Left colon (tissue), 2 donors: ENCODE measurements at regions not wholly inside any gene's neighbourhood (a gene's known extent, or its start where the extent isn't known, plus 50 kb on each side); places are given as distances from the start of the nearest gene placed in this dataset.
"Not testable (repeated sequence)": the region's sequence is repeated elsewhere in the genome, so short reads cannot be mapped to it uniquely, and the experiment has no call there.

ENCODE experiments used
- ATAC-seq: fragments of 200-7000 bp; cut with Tn5 transposase; one replicate; pipeline ENCODE4 v1.9.1; 2020; ENCODE audit warnings: mild to moderate bottlenecking, moderate library complexity
- DNase-seq, 2 donors: peaks; one replicate each; pipeline ENCODE4 v3.0.0-alpha.2; 2020
- intact Hi-C, 2 donors: fragments of 100-400 bp; cut with DNase I in 1 of 2; cut with micrococcal nuclease in 1 of 2; formaldehyde crosslinking; loops; one replicate each; pipeline versions ENCODE4 v1.11.2 to v1.14.0; 2022; cut with DNase I, micrococcal nuclease
- donor health status: DM: no; HTN: no; CAD: no.
- donor health status: DM: yes; HTN: yes; CAD: no.

DNA sequence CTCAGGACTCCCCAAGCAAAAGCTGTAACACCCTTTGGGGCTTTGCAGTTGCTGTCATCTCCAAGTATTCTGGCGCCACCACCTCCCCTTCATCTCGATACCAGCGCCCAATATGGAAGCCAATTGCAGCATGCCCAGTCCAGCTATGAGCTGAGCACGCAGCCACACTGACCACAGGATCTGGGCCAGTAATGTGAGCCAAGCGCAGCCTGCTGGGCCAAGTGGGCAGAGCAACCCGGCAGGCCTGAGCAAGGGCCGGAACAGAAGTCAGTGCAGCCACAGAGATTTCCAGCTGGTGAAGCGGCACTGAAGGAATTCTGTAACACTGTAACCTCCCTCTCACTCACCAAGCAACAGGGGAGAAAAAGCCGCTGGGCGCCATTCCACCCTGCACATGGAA is 268.6 kb downstream of the SPATA31A1 start:
- intact Hi-C loops, DNase-seq, ATAC-seq: not testable (repeated sequence)

DNA sequence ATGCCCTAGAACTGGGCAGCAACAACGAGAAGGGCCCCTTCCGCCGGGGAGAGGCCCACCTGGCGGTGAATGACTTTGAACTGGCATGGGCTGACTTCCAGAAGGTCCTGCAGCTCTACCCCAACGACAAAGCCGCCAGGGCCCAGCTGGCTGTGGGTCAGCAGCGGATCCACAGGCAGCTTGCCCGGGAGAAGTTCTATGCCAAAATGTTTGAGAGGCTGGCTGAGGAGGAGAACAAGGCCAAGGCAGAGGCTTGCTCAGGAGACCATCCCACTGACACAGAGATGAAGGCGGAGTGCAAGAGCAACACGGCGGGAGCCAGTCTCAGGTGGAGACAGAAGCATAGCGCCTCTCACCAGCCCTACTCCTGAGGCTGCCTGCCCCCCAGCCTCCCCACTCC is 276.6 kb downstream of the SPATA31A1 start:
- ATAC-seq, intact Hi-C loops, DNase-seq: not testable (repeated sequence)

DNA sequence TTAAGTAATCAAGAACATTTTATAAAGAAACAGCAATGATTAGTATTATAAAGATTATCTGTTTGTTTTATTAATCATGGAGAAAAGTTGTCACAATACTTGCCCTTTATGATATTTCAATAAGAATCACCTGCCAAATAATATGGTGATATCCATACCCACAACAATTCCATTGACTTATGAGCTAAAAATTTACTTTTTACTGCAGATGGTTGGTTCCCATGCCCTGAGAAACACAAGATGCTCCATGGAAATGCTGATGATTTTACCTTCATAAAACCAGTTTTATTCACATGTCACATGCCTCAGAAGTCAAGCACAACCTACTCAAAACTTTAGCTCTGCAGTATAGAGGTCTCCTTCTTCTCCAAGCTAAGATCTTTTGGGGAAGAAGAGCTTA is 293.6 kb downstream of the SPATA31A1 start:
- intact Hi-C loops, DNase-seq, ATAC-seq: not testable (repeated sequence)

- ATAC-seq, DNase-seq, intact Hi-C loops: not testable (repeated sequence)
Measured at GRCh38 chr9:39656960-39657603, 301.6 kb downstream of the SPATA31A1 start.

- intact Hi-C loops, ATAC-seq, DNase-seq: not testable (repeated sequence)
Measured at GRCh38 chr9:39663020-39663419, 307.6 kb downstream of the SPATA31A1 start.

GRCh38 chr9:39663713-39664112 is 308.2 kb downstream of the SPATA31A1 start:
- ATAC-seq, DNase-seq, intact Hi-C loops: not testable (repeated sequence)

DNA sequence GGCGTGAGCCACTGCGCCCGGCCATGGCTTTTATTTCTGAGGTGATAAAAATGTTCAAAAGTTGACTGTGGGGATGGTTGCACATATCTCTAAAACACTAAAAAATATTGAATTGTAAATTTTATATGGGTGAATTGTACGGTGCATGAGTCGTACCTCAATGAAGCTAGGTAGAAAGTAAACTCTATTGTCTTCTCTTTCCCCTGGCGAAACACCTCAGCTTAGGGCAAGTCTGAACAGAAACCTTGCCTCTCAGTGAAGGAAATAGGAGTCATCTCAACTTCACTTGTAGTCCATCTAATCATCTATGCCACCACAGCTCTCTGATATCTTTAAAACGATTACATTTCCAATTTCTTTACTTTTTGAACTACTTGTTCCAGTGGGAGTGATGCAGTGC is 309.6 kb downstream of the SPATA31A1 start:
- DNase-seq, ATAC-seq, intact Hi-C loops: not testable (repeated sequence)

GRCh38 chr9:39674437-39675210 is 319.2 kb downstream of the SPATA31A1 start:
- intact Hi-C loops, result not testable (repeated sequence)

DNA sequence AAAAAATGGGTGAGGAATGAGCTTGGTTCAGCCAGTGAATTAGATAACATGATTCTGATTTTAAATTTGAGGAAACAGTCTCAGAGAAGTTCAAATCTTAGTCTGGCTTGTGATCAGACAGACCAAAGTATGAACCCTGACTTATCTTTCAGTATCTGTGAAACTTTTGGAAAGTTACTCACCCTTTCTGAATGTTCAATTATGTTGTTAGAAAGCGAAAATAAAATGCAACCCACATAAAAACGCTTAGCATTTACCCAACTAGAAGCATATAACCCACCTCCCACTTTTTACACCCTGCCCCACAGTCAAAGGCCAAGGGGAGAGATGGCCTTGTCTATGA is 319.7 kb downstream of the SPATA31A1 start:
- ATAC-seq, intact Hi-C loops, DNase-seq: not testable (repeated sequence)

More at GRCh38 chr9:39674437-39675210, 319.2 kb downstream of the SPATA31A1 start:
- not testable (repeated sequence) for DNase-seq, ATAC-seq

GRCh38 chr9:39678534-39679263 is 323.2 kb downstream of the SPATA31A1 start:
- DNase-seq, intact Hi-C loops, ATAC-seq: not testable (repeated sequence)

GRCh38 chr9:39680694-39681401 is 325.4 kb downstream of the SPATA31A1 start:
- DNase-seq, ATAC-seq, intact Hi-C loops: not testable (repeated sequence)

- DNase-seq, intact Hi-C loops, ATAC-seq: not testable (repeated sequence)
Measured at GRCh38 chr9:39728862-39729261, 373.4 kb downstream of the SPATA31A1 start.

GRCh38 chr9:39744898-39745297 is 389.4 kb downstream of the SPATA31A1 start:
- intact Hi-C loops, DNase-seq, ATAC-seq: not testable (repeated sequence)

GRCh38 chr9:39775570-39775969 is 420.1 kb downstream of the SPATA31A1 start:
- ATAC-seq, DNase-seq, intact Hi-C loops: not testable (repeated sequence)

GRCh38 chr9:39791356-39791755 is 435.9 kb downstream of the SPATA31A1 start:
- DNase-seq, result peak; percentile 13 to 37
- intact Hi-C loops, result not testable (repeated sequence)
- peak; percentile 100 for ATAC-seq

DNA sequence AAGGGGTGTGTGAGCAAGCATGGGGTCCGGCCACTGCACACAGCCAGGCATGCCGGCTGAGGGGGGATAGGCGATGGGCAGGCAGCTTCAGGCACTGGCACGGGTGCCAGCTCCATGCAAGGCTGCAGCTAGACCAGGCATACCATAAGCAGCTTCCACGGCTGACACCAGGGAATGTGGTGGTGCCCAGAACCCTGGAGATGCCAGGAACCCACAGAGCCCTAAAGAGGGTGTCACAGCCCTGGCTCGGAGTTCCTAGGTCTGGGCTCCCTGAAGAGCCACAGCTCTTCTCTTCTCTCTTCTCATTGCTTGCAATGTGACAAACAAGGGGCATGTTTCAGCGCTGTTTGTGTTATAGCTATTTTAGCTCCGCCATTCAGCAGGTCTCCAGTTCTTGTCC is 442.5 kb downstream of the SPATA31A1 start:
- DNase-seq, intact Hi-C loops: not testable (repeated sequence)

GRCh38 chr9:39799252-39799651 is 443.8 kb downstream of the SPATA31A1 start:
- DNase-seq, ATAC-seq, intact Hi-C loops: not testable (repeated sequence)

More for the DNA sequence above, 442.5 kb downstream of the SPATA31A1 start:
- not testable (repeated sequence) for ATAC-seq

DNA sequence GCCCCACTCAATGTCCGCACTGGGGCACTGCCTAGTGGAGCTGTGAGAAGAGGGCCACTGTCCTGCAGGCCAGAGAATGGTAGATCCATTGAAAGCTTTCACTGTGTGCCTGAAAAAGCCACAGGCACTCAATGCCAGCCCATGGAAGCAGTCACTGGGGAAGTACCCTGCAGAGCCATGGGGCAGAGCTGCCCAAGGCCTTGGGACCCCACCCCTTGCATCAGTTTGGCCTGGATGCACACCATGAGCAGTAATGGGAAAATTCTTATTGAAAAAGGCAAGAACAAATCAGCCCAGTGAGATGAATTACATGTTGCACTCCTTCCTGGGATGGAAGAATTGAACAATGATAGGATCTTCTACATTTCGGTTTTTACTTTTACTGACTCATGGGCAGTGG is 447.1 kb downstream of the SPATA31A1 start:
- DNase-seq, ATAC-seq, intact Hi-C loops: not testable (repeated sequence)
